ENCODE measurements at regions not wholly inside any gene's neighbourhood (a gene's known extent, or its start where the extent isn't known, plus 50 kb on each side); places are given as distances from the start of the nearest gene placed in this dataset.
A peak's percentile ranks its signal among the peaks of the same experiment; 100 is the strongest.

GRCh38 chr5:156182174-156182967 is 144.6 kb upstream of the SGCD start:
- Histone ChIP-seq H2BK120ac (ENCODE audit: low read depth, low read length) (no peak overlapping the region), H3K4me1 (ENCODE audit: control insufficient read depth, insufficient read depth, low read length) (peaks cover 3% of the 10 kb centered on the region; the same call in 1 of the 2 replicates), H3K14ac (replicated peaks; ENCODE audit: low read depth, low read length) (no peak overlapping the region), H4K20me1 (ENCODE audit: insufficient read depth, low read length) (no peaks in the 10 kb centered on the region), H4K91ac (ENCODE audit: insufficient read depth, low read depth, low read length) (no peak overlapping the region), H3K4me2 (ENCODE audit: low read depth, low read length) (no peak overlapping the region; the same call in 1 of the 2 replicates), H2BK15ac (ENCODE audit: low read depth, low read length) (no peak overlapping the region), H3K9ac (ENCODE audit: low read depth, low read length) (no peak overlapping the region), H3K4ac (ENCODE audit: low read depth, low read length) (no peak overlapping the region), H2AK5ac (ENCODE audit: low read depth, low read length) (no peak overlapping the region), H2BK5ac (ENCODE audit: low read depth, low read length, poor library complexity, severe bottlenecking) (no peak overlapping the region), H3K9me3 (ENCODE audit: control insufficient read depth, insufficient read depth, low read length) (no peaks in the 10 kb centered on the region), H3K23ac (ENCODE audit: low read depth, low read length) (no peak overlapping the region), H3K9me1 (ENCODE audit: insufficient read depth, low read length) (no peaks in the 10 kb centered on the region; the same call in 1 of the 2 replicates), H3K4me3 (ENCODE audit: insufficient read depth, low read depth, low read length) (no peak overlapping the region), H4K8ac (ENCODE audit: low read depth in 2 of 2, low read length in 2 of 2) (no peak overlapping the region), H4K5ac (ENCODE audit: low read depth, low read length) (no peak overlapping the region), H3K18ac (ENCODE audit: low read depth, low read length) (no peak overlapping the region), H3K36me3 (ENCODE audit: control insufficient read depth, insufficient read depth, low read length) (no peaks in the 10 kb centered on the region), H2BK20ac (ENCODE audit: low read depth, low read length) (no peak overlapping the region; the same call in 1 of the 2 replicates), H2AFZ (replicated peaks; ENCODE audit: low read length, poor library complexity) (no peak overlapping the region), H2AK9ac (replicated peaks; ENCODE audit: low read depth, low read length, poor library complexity) (no peak overlapping the region), H3K79me1 (ENCODE audit: low read depth in 1 of 2, low read length in 2 of 2) (no peaks in the 10 kb centered on the region), H3K27ac (ENCODE audit: insufficient read depth, low read length) (no peak overlapping the region), H3K56ac (ENCODE audit: extremely low read depth, insufficient read depth, low read length) (no peak overlapping the region), H3K27me3 (ENCODE audit: control insufficient read depth, insufficient read depth, low read length) (no peaks in the 10 kb centered on the region)
- intact Hi-C loops (cut with micrococcal nuclease), result no loop called here
- dilution Hi-C loops (cut with HindIII; ENCODE audit: low sequenced_read_pairs, unreplicated experiment), result no loop called here
- ChIA-PET CTCF (no interaction called here), POLR2A (ENCODE audit: unreplicated experiment) (no interaction called here)
- in situ Hi-C loops (cut with MboI; ENCODE audit: low sequenced_read_pairs), result no loop called here
- no peak for TF ChIP-seq BHLHE40 (IDR thresholded peaks at IDR 0.05; ENCODE audit: low read depth, low read length)
- no peak for TF ChIP-seq CHD1 (IDR thresholded peaks at IDR 0.05; ENCODE audit: low read depth, low read length)
- TF ChIP-seq SMC3 (IDR thresholded peaks at IDR 0.05; ENCODE audit: low read depth, low read length), result no peak
- no peak for TF ChIP-seq FOS (IDR thresholded peaks at IDR 0.05; ENCODE audit: low read depth, low read length)
- no peak for TF ChIP-seq CTCF (conservative IDR thresholded peaks at IDR 0.05; ENCODE audit: low read depth, low read length)
- TF ChIP-seq MXI1 (IDR thresholded peaks at IDR 0.05; ENCODE audit: borderline replicate concordance, low read depth, low read length), result no peak
- TF ChIP-seq NFE2L2 (IDR thresholded peaks at IDR 0.05; ENCODE audit: low read depth, low read length), result no peak
- TF ChIP-seq USF2 (IDR thresholded peaks at IDR 0.05; ENCODE audit: low read depth, low read length), result no peak
- no peak for TF ChIP-seq ELK1 (IDR thresholded peaks at IDR 0.05; ENCODE audit: borderline replicate concordance, low read depth, low read length)
- no peak for TF ChIP-seq RCOR1 (IDR thresholded peaks at IDR 0.05; ENCODE audit: insufficient replicate concordance, low read length)
- TF ChIP-seq MAFK (IDR thresholded peaks at IDR 0.05; ENCODE audit: low read depth, low read length), result no peak
- TF ChIP-seq MAZ (IDR thresholded peaks at IDR 0.05; ENCODE audit: borderline replicate concordance, low read depth, low read length), result no peak
- no peak for TF ChIP-seq POLR2A (IDR thresholded peaks at IDR 0.05; ENCODE audit: low read depth, low read length)
- no peak for TF ChIP-seq CEBPB (IDR thresholded peaks at IDR 0.05; ENCODE audit: low read depth, low read length)
- TF ChIP-seq RFX5 (IDR thresholded peaks at IDR 0.05; ENCODE audit: low read depth, low read length), result no peak
- TF ChIP-seq RAD21 (IDR thresholded peaks at IDR 0.05; ENCODE audit: low read length), result no peak
- peak; percentile 35 for DNase-seq
- ATAC-seq (ENCODE audit: low read depth), result peak; percentile 25; the same call in 1 of the 2 replicates
- no TSS peak for BruUV-seq (replicated peaks)
- WGBS, 2 experiments (ENCODE audit: extremely low coverage in 2 of 2, insufficient read length in 1 of 2), result no CpG with 5 or more reads among the region's 4 CpGs
